ENCODE measurements at regions not wholly inside any gene's neighbourhood (a gene's known extent, or its start where the extent isn't known, plus 50 kb on each side); places are given as distances from the start of the nearest gene placed in this dataset.

DNA sequence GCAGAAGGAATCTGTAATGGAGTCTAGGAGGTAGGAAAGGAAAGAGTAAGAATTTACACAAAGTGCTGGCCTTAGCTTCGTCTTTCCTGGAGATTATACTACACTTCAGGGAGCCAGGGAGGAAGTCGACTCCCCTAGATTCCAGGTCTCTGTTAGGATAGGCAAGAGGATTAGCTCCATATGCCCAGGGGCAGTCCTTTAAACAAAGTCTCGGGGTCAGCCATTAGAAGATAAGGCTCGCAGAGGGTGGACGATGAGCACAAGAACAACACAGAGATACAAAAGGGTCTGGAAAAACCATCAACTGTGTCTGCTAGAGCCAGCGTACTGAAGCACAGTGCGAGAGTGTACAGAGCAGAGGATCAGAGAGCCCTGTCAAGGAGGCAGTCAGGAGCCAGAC is 344.7 kb upstream of the TNC start:
- TF ChIP-seq, protein P1, sequence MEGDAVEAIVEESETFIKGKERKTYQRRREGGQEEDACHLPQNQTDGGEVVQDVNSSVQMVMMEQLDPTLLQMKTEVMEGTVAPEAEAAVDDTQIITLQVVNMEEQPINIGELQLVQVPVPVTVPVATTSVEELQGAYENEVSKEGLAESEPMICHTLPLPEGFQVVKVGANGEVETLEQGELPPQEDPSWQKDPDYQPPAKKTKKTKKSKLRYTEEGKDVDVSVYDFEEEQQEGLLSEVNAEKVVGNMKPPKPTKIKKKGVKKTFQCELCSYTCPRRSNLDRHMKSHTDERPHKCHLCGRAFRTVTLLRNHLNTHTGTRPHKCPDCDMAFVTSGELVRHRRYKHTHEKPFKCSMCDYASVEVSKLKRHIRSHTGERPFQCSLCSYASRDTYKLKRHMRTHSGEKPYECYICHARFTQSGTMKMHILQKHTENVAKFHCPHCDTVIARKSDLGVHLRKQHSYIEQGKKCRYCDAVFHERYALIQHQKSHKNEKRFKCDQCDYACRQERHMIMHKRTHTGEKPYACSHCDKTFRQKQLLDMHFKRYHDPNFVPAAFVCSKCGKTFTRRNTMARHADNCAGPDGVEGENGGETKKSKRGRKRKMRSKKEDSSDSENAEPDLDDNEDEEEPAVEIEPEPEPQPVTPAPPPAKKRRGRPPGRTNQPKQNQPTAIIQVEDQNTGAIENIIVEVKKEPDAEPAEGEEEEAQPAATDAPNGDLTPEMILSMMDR (conservative IDR thresholded peaks at IDR 0.05; ENCODE audit: low read length) = no peak
- TF ChIP-seq EZH2phosphoT487 (IDR thresholded peaks at IDR 0.05; ENCODE audit: borderline replicate concordance) = no peak

All from Loucy (cell line).